Skeletal muscle tissue (tissue), 3 donors: ENCODE measurements at regions not wholly inside any gene's neighbourhood (a gene's known extent, or its start where the extent isn't known, plus 50 kb on each side); places are given as distances from the start of the nearest gene placed in this dataset.
"Not testable (repeated sequence)": the region's sequence is repeated elsewhere in the genome, so short reads cannot be mapped to it uniquely, and the experiment has no call there.

ENCODE experiments used
- H3K27ac ChIP-seq: one replicate; pipeline ENCODE4 v1.7.0; 2013; ENCODE audit warnings: mild to moderate bottlenecking, low read depth, low read length, inconsistent platforms
- H3K27me3 ChIP-seq, 3 donors: one replicate each; pipeline ENCODE4 v1.7.0; 2013; ENCODE audit warnings: low read length in 3 of 3; ENCODE audit not compliant: control insufficient read depth in 3 of 3, insufficient read depth in 3 of 3
- H3K36me3 ChIP-seq, 3 donors: one replicate each; pipeline ENCODE4 v1.7.0; 2013; ENCODE audit warnings: low read length in 3 of 3; ENCODE audit not compliant: control insufficient read depth in 3 of 3, insufficient read depth in 3 of 3
- H3K4me1 ChIP-seq, 3 donors: one replicate each; pipeline ENCODE4 v1.7.0; 2013; ENCODE audit warnings: low read length in 3 of 3, mild to moderate bottlenecking in 3 of 3; ENCODE audit not compliant: control insufficient read depth in 3 of 3, insufficient read depth in 3 of 3
- H3K4me3 ChIP-seq, 3 donors: one replicate each; pipeline ENCODE4 v1.7.0; 2013; ENCODE audit warnings: low read length in 3 of 3
- H3K9ac ChIP-seq, 3 donors: one replicate each; pipeline ENCODE4 v1.7.0; 2013; ENCODE audit warnings: low read length in 3 of 3, mild to moderate bottlenecking in 3 of 3, moderate library complexity in 2 of 3, low read depth in 1 of 3
- H3K9me3 ChIP-seq, 3 donors: one replicate each; pipeline ENCODE4 v1.7.0; 2013; ENCODE audit warnings: low read length in 3 of 3; ENCODE audit not compliant: control insufficient read depth in 3 of 3
- donor health status: Osteomylitis.

- Histone ChIP-seq H3K36me3 (no peaks in the 10 kb centered on the region), H3K9ac (no peak overlapping the region), H3K27ac (no peak overlapping the region), H3K9me3 (no peaks in the 10 kb centered on the region), H3K4me3 (no peak overlapping the region), H3K27me3 (no peaks in the 10 kb centered on the region), H3K4me1 (no peaks in the 10 kb centered on the region)
Observed at GRCh38 chr11:89583580-89583979, 92.4 kb upstream of the NOX4 start.

- H3K4me1 ChIP-seq, H3K27me3 ChIP-seq, H3K9me3 ChIP-seq, H3K4me3 ChIP-seq, H3K36me3 ChIP-seq, H3K27ac ChIP-seq, H3K9ac ChIP-seq: not testable (repeated sequence)
Observed at GRCh38 chr11:89585046-89585445, 93.9 kb upstream of the NOX4 start.

GRCh38 chr11:89585471-89585870, 94.3 kb upstream of the NOX4 start:
- not testable (repeated sequence) for H3K27ac ChIP-seq, H3K4me1 ChIP-seq, H3K27me3 ChIP-seq, H3K9ac ChIP-seq, H3K4me3 ChIP-seq, H3K9me3 ChIP-seq, H3K36me3 ChIP-seq

DNA sequence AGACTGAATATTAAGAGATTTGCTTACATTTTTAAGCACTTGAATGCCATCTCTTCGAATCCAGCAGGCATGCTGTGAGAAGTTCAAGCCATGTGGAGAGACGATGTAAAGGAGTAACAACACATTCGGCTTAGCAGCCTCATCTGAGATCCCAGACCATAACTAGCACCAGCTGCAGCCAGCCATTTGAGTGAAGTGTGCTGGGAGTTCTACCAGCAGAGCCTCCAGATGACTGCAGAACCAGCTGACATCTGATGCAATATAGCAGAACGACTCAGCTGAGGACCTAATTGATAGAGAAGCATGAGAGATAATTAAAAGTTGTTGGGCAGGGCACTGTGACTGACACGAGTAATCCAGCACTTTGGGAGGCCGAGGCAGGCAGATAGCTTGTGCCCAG, 98.2 kb upstream of the NOX4 start:
- not testable (repeated sequence) for H3K4me1 ChIP-seq, H3K9me3 ChIP-seq, H3K27me3 ChIP-seq, H3K36me3 ChIP-seq, H3K27ac ChIP-seq, H3K4me3 ChIP-seq, H3K9ac ChIP-seq

GRCh38 chr11:89590008-89590632, 98.9 kb upstream of the NOX4 start:
- not testable (repeated sequence) for H3K27ac ChIP-seq, H3K4me3 ChIP-seq, H3K9me3 ChIP-seq, H3K27me3 ChIP-seq, H3K36me3 ChIP-seq, H3K4me1 ChIP-seq, H3K9ac ChIP-seq

DNA sequence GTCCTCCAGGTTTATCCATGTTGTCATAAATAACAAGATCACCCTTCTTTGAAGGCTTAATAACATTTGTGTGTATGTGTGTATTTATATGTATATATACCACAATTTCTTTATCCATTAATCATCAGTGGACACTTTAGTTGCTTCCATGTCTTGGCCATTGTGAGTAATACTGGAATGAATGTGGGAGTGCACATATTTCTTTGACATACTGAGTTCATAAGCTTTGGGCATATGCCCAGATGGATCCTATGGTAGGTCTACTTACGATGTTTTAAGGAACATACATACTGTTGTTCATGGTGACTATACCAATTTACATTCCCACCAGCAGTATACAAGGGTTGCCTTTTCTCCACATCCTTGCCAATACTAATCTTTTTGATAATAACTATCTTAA, 108.8 kb upstream of the TRIM77 start:
- not testable (repeated sequence) for H3K27ac ChIP-seq, H3K4me1 ChIP-seq, H3K4me3 ChIP-seq, H3K27me3 ChIP-seq, H3K9me3 ChIP-seq, H3K9ac ChIP-seq, H3K36me3 ChIP-seq

GRCh38 chr11:89604281-89604680, 105.8 kb upstream of the TRIM77 start:
- Histone ChIP-seq H3K27ac (no peak overlapping the region), H3K4me1 (no peaks in the 10 kb centered on the region), H3K4me3 (no peak overlapping the region), H3K27me3 (no peaks in the 10 kb centered on the region), H3K9ac (no peak overlapping the region), H3K36me3 (no peaks in the 10 kb centered on the region), H3K9me3 (no peaks in the 10 kb centered on the region)

DNA sequence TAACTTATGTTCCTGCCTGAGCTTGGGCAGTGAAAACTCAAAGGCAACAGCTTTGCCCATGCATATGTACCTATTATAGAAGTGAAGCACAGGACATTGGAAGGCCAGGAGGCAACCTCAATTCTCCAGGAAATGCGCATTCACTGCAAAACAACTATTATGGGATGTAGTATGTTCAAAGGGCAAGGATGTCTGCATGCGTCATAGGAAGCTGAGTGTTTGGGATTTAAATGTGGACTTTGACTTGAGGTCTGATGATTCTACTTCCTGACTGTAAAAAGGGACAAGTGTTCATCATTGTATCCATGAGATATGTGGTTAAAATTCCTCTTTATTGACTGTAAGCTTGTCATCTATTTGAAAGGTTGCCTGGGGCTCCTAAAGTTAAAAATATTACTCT, 103.3 kb upstream of the TRIM77 start:
- H3K36me3 ChIP-seq, H3K4me1 ChIP-seq, H3K27me3 ChIP-seq, H3K4me3 ChIP-seq, H3K27ac ChIP-seq, H3K9ac ChIP-seq, H3K9me3 ChIP-seq: not testable (repeated sequence)

GRCh38 chr11:89607497-89607896, 102.6 kb upstream of the TRIM77 start:
- H3K27ac ChIP-seq, H3K9ac ChIP-seq, H3K9me3 ChIP-seq, H3K27me3 ChIP-seq, H3K4me3 ChIP-seq, H3K4me1 ChIP-seq, H3K36me3 ChIP-seq: not testable (repeated sequence)

- H3K27ac ChIP-seq = no peak overlapping the region
- H3K9ac ChIP-seq = no peak overlapping the region
- no peaks in the 10 kb centered on the region for H3K4me1 ChIP-seq
Observed at GRCh38 chr11:89608234-89608966, 101.7 kb upstream of the TRIM77 start.

More at GRCh38 chr11:89608234-89608966, 101.7 kb upstream of the TRIM77 start:
- Histone ChIP-seq H3K27me3 (no peaks in the 10 kb centered on the region), H3K9me3 (no peaks in the 10 kb centered on the region), H3K36me3 (no peaks in the 10 kb centered on the region), H3K4me3 (no peak overlapping the region)
